Endothelial cell of umbilical vein (primary cell): ENCODE measurements at regions not wholly inside any gene's neighbourhood (a gene's known extent, or its start where the extent isn't known, plus 50 kb on each side); places are given as distances from the start of the nearest gene placed in this dataset.

Source experiments
- BruUV-seq: library from RNA; stranded (reverse); fragments of 400-500 nt; replicated peaks from 2 replicates; lab custom pipeline; 2021; lab: Mats Ljungman, UMichigan
- CTCF ChIA-PET: fragments of 300-600, 350-600 bp; sonication (Branson Sonifier 250); formaldehyde crosslinking; loops from one replicate; lab custom pipeline; 2021; ENCODE audit warnings: antibody characterized with exemption, inconsistent platforms; lab: Charles Lee
- POLR2A ChIA-PET: fragments of 300-600, 350-600 bp; sonication (Branson Sonifier 250); formaldehyde crosslinking; loops from one replicate; lab custom pipeline; 2021; ENCODE audit warnings: antibody characterized with exemption, inconsistent platforms; lab: Charles Lee
- DNase-seq: peaks from one replicate; pipeline ENCODE4 v3.0.0-alpha.2; 2011; ENCODE audit warnings: low read depth, low spot score
- FAIRE-seq: peaks from 2 replicates; lab custom pipeline; 2011; peaks lifted over from hg19 to GRCh38; lab: Jason Lieb, UNC
- H2AFZ ChIP-seq: 2 replicates; pipeline ENCODE4 v1.6.0; 2012; ENCODE audit warnings: low read depth, low read length, control low read depth, inconsistent platforms
- H3K27ac ChIP-seq: 2 replicates; pipeline ENCODE4 v1.5.1; 2011; ENCODE audit warnings: low read depth, mild to moderate bottlenecking, control low read depth, low read length, moderate library complexity; ENCODE audit not compliant: insufficient read depth
- H3K27me3 ChIP-seq, 2 experiments: 2 replicates each; pipeline versions ENCODE4 v1.6.0 to v1.6.1; 2011; ENCODE audit warnings: low read length in 2 of 2, mixed read lengths in 1 of 2; ENCODE audit not compliant: control insufficient read depth in 2 of 2, insufficient read depth in 2 of 2
- H3K36me3 ChIP-seq, 2 experiments: 2 replicates in 1 of 2; 3 replicates in 1 of 2; pipeline ENCODE4 v1.5.1; 2011; ENCODE audit warnings: low read length in 2 of 2, mild to moderate bottlenecking in 1 of 2, moderate library complexity in 1 of 2; ENCODE audit not compliant: control insufficient read depth in 2 of 2, insufficient read depth in 2 of 2; ENCODE audit errors: extremely low read depth in 1 of 2
- H3K4me1 ChIP-seq: 3 replicates; pipeline ENCODE4 v1.5.1; 2011; ENCODE audit warnings: mild to moderate bottlenecking, low read length; ENCODE audit not compliant: control insufficient read depth, insufficient read depth; ENCODE audit errors: extremely low read depth
- H3K4me2 ChIP-seq: 2 replicates; pipeline ENCODE4 v1.6.1; 2011; ENCODE audit warnings: low read length, control low read depth, mixed read lengths; ENCODE audit not compliant: insufficient read depth
- H3K4me3 ChIP-seq, 3 experiments: fragments of 200-600 bp in 1 of 3; sonication (generic), shearing (Covaris generic) in 1 of 3; replicated peaks in 1 of 3; 2 replicates each; pipeline ENCODE4 v1.5.1; 2011 to 2016; ENCODE audit warnings: control low read depth in 3 of 3, low read length in 3 of 3, mild to moderate bottlenecking in 2 of 3, inconsistent platforms in 1 of 3, low read depth in 1 of 3, moderate library complexity in 1 of 3; ENCODE audit not compliant: insufficient read depth in 1 of 3
- H3K79me2 ChIP-seq: 2 replicates; pipeline ENCODE4 v1.6.0; 2012; ENCODE audit warnings: low read length, inconsistent platforms; ENCODE audit not compliant: control insufficient read depth, insufficient read depth
- H3K9ac ChIP-seq: replicated peaks from 2 replicates; pipeline ENCODE3; 2011; ENCODE audit warnings: low read length, control low read depth; ENCODE audit not compliant: insufficient read depth; ENCODE audit errors: extremely low read depth
- H3K9me1 ChIP-seq: replicated peaks from 3 replicates; pipeline ENCODE4 v1.6.0; 2011; ENCODE audit warnings: mild to moderate bottlenecking, low read length; ENCODE audit not compliant: control insufficient read depth, insufficient read depth; ENCODE audit errors: extremely low read depth
- H3K9me3 ChIP-seq: replicated peaks from 2 replicates; pipeline ENCODE4 v1.5.1; 2012; ENCODE audit warnings: low read length, inconsistent platforms; ENCODE audit not compliant: control insufficient read depth, insufficient read depth
- H4K20me1 ChIP-seq: replicated peaks from 2 replicates; pipeline ENCODE3; 2011; ENCODE audit warnings: mild to moderate bottlenecking, low read length; ENCODE audit not compliant: control insufficient read depth, insufficient read depth; ENCODE audit errors: extremely low read depth
- CTCF ChIP-seq, 2 donors: IDR thresholded peaks; 1 replicate in 1 of 2; 2 replicates in 1 of 2; pipeline ENCODE4 v1.5.1; 2011; ENCODE audit warnings: low read length in 2 of 2, mild to moderate bottlenecking in 2 of 2, moderate library complexity in 2 of 2, control low read depth in 1 of 2, inconsistent platforms in 1 of 2, low read depth in 1 of 2; ENCODE audit not compliant: insufficient read depth in 1 of 2; ENCODE audit errors: extremely low read depth in 1 of 2
- EZH2 ChIP-seq: IDR thresholded peaks from 2 replicates; pipeline ENCODE4 v1.6.1; 2012; ENCODE audit warnings: borderline replicate concordance, low read depth, mild to moderate bottlenecking, moderate library complexity, low read length, inconsistent platforms; ENCODE audit not compliant: severe bottlenecking
- FOS ChIP-seq: IDR thresholded peaks from 2 replicates; pipeline ENCODE4 v1.6.1; 2011; ENCODE audit warnings: mild to moderate bottlenecking, low read length, moderate library complexity, borderline replicate concordance; ENCODE audit not compliant: insufficient read depth
- GATA2 ChIP-seq: IDR thresholded peaks from 2 replicates; pipeline ENCODE4 v1.7.0; 2011; ENCODE audit warnings: low read depth, mild to moderate bottlenecking, moderate library complexity, mixed read lengths, low read length; ENCODE audit not compliant: insufficient read length, insufficient read depth
- JUN ChIP-seq: IDR thresholded peaks from 2 replicates; pipeline ENCODE4 v1.6.1; 2011; ENCODE audit warnings: borderline replicate concordance, low read depth; ENCODE audit not compliant: insufficient read length, insufficient read depth
- MAX ChIP-seq: IDR thresholded peaks from 2 replicates; pipeline ENCODE4 v1.6.1; 2011; ENCODE audit not compliant: insufficient read depth, insufficient read length
- MYC ChIP-seq: IDR thresholded peaks from one replicate; pipeline ENCODE4 v1.6.1; 2011; ENCODE audit warnings: mild to moderate bottlenecking, low read depth, low read length
- POLR2A ChIP-seq: IDR thresholded peaks from 2 replicates; pipeline ENCODE4 v1.6.1; 2012; ENCODE audit warnings: low read depth, mild to moderate bottlenecking, control low read depth, low read length
- POLR2AphosphoS5 ChIP-seq: IDR thresholded peaks from 2 replicates; pipeline ENCODE4 v1.6.1; 2012; ENCODE audit warnings: low read depth, mild to moderate bottlenecking, control low read depth, low read length, moderate library complexity; ENCODE audit not compliant: insufficient read depth
- dilution Hi-C: fragments of 300-500 bp; cut with MboI; formaldehyde crosslinking; loops from one replicate; pipeline ENCODE4 v1.15.0; 2019; ENCODE audit warnings: low sequenced_read_pairs; ENCODE audit not compliant: extremely low pct_ligation_motif_present
- intact Hi-C: fragments of 100-400 bp; cut with micrococcal nuclease; formaldehyde crosslinking; loops from one replicate; pipeline ENCODE4 v1.10.0; 2022

DNA sequence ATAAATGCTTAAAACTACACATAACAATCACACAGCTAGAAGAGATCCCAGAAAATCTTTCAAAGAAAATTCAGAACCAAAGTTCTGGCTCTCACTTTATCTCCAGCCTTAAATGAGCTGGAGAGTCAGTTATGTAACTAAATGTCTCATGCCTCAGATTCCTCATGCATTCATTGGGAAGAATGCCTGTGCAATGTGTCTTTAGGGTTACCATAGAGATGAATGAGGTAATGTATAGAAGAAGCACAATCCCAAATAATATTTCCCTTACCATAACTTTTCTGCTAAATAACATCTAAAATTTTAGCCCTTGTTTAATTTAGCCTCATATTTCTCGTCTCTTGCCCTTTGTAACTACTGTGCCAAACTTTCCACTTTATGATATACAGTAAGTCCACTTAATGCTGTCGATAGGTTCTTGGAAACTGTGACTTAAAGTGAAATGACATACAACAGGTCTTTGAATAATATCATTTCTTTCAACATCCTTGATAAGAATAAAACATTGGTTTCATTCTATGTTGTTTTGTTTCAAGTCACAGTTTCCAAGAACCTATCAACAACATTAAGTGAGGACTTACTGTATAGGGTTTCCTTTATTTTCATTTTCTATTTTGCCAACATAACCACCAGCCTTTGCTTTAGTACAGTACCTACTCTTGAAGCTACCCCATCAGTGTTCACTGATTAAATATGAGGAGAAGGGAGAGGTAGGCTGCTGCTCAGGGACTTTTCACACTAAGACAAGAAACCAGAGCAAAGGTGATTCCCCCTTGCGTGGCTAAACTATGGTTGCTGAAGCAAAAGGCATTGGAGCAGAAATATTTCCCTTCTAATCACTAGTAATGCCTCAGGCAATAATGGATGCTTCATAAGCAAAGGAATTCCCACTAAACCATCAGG is 295.7 kb upstream of the PTGER4 start:
- Histone ChIP-seq H4K20me1 (no peaks in the 10 kb centered on the region), H3K79me2 (no peaks in the 10 kb centered on the region), H3K27ac (no peak overlapping the region), H2AFZ (no peak overlapping the region), H3K4me3 (no peak overlapping the region), H3K27me3 (no peaks in the 10 kb centered on the region), H3K9me1 (no peaks in the 10 kb centered on the region), H3K9me3 (no peaks in the 10 kb centered on the region), H3K9ac (no peak overlapping the region), H3K36me3 (no peaks in the 10 kb centered on the region), H3K4me2 (no peak overlapping the region), H3K4me1 (peaks cover 11% of the 10 kb centered on the region)
- FAIRE-seq, result no peak
- BruUV-seq, result no TSS peak
- ChIA-PET POLR2A (interaction anchor here (0.6 kb wide), 1 partner anchor 399 kb away, joined by 3 read pairs; no protein-coding TSS in a partner anchor), CTCF (interaction anchor here (0.5 to 1.7 kb wide), 4 partner anchors 9 to 76 kb away, joined by 3 to 5 read pairs (median 4); no protein-coding TSS in a partner anchor)
- dilution Hi-C loops (no loop called here), intact Hi-C loops (loop anchor here (2.0 kb wide), 1 partner anchor 51 kb away; no protein-coding TSS in a partner anchor)
- TF ChIP-seq GATA2 (no peak), POLR2AphosphoS5 (no peak), MYC (no peak), MAX (no peak), CTCF (IDR thresholded peaks at IDR 0.05; ENCODE audit: extremely low read depth in 1 of 2, insufficient read depth in 1 of 2, low read depth in 1 of 2, low read length in 2 of 2) (no peak), POLR2A (no peak), JUN (no peak), FOS (no peak), EZH2 (no peak)
- DNase-seq, result peak; percentile 15
